Middle frontal gyrus (tissue), 1 donor: ENCODE measurements at regions not wholly inside any gene's neighbourhood (a gene's known extent, or its start where the extent isn't known, plus 50 kb on each side); places are given as distances from the start of the nearest gene placed in this dataset.

Experiments
- DNase-seq: peaks from one replicate; pipeline ENCODE4 v3.0.0-alpha.2; 2015; ENCODE audit warnings: low spot score; ENCODE audit errors: extremely low spot score

DNA sequence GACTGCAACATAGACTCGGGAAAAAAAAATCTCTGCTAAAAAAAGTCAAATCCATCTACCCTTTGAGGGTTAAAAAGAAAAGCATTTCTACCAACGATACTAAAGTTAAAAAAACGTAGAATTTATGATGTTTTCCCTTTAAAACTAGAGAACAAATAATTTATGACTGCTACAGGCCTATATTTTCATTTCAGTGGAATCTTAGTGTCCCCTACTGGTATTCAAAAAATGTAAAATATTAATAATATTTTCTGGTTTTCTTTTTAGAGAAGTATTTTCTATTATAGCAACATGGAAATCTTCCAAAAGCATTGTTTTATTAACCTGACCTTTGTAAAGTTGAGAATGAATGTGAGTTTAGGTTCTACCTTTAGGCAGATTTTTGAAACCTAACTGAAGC lies 1582.2 kb downstream of the MRPL39 start:
- no peak for DNase-seq

GRCh38 chr21:24023936-24024335 lies 1583.3 kb downstream of the MRPL39 start:
- DNase-seq: no peak

GRCh38 chr21:24023402-24023801 lies 1583.9 kb downstream of the MRPL39 start:
- DNase-seq: no peak

GRCh38 chr21:24014381-24014780 lies 1592.9 kb downstream of the MRPL39 start:
- no peak for DNase-seq

- no peak for DNase-seq
These were observed 1596.2 kb downstream of the MRPL39 start for GRCh38 chr21:24011087-24011486.

DNA sequence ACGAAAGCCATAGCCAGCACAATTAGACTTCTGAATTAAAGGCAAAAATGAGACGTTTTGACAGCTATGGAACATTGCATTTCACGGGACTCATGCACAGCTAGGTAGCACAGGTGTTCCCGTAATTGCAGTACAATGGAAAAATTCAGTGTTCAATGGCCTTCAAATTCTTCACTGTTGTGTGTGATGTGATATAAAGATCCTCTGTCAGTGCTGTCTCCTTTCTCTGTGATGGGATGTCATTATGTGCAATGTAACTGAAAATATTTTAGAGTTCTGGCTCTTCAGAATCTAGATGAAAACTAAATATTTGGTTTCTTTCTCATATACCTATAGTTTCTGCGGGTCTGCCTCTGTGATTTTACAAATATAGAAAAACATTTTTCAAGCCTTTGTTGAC lies 1599.7 kb downstream of the MRPL39 start:
- no peak for DNase-seq

- no peak for DNase-seq
These were observed 1620.3 kb downstream of the MRPL39 start for GRCh38 chr21:23986987-23987386.

DNA sequence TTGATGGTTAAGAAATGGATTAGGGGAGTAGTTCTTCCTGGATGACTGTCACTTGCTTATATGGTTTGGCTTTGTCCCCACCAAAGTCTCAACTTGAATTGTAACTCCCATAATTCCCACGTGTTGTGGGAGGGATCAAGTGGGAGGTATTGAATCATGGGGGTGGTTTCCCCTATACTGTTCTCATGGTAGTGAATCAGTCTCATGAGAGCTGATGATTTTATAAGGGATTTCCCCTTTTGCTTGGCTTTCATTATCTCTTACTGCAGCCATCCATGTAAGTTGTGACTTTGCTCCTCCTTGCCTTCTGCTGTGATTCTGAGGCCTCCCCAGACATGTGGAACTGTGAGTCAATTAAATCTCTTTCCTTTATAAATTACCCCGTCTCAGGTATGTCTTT lies 1621.1 kb downstream of the MRPL39 start:
- DNase-seq: no peak

GRCh38 chr21:23982546-23982945 lies 1624.7 kb downstream of the MRPL39 start:
- DNase-seq: no peak

DNA sequence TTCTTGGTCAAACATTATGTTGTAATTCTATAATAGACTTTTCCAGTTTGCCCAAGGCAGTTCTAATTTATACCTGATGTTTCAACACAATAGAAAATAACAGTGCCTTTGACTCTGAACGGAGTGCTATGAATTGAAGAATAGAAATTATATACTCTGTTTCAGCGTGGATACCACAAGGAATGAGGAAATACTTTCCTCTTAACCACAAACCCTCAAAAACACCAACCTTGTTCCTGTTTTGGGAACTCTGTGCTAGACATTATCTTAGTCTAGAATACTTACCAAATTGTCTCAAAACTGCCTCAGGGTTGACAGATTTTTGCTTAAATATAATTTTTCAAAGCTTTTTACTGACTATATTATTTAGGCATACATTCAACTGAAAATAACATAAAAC lies 1629.3 kb downstream of the MRPL39 start:
- DNase-seq: no peak

- no peak for DNase-seq
These were observed 1638.3 kb downstream of the MRPL39 start for GRCh38 chr21:23968722-23969647.

GRCh38 chr21:23968008-23968407 lies 1639.3 kb downstream of the MRPL39 start:
- DNase-seq: no peak

DNA sequence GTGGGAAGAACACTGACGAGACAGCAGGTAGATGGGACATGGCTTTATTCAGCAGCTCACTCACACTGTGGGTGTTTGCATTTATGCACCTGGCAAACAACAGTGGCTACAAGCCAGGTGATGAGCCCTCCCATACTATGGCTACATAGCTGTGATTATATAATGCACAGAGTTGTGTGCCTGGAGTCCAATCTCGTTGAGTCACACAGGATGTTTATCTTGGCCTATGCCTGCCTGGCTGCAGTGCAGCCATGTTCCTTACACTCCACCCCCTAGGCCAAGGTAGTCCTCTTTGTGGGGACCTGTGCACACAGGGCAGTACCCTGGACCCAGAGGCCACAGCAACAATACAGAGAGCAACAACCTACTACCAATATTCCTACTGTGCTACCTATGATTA lies 1643.8 kb downstream of the MRPL39 start:
- DNase-seq: no peak

- DNase-seq: no peak
These were observed 1646.5 kb downstream of the MRPL39 start for GRCh38 chr21:23960769-23961168.

- DNase-seq: no peak
These were observed 1652.0 kb downstream of the MRPL39 start for GRCh38 chr21:23955135-23955843.

DNA sequence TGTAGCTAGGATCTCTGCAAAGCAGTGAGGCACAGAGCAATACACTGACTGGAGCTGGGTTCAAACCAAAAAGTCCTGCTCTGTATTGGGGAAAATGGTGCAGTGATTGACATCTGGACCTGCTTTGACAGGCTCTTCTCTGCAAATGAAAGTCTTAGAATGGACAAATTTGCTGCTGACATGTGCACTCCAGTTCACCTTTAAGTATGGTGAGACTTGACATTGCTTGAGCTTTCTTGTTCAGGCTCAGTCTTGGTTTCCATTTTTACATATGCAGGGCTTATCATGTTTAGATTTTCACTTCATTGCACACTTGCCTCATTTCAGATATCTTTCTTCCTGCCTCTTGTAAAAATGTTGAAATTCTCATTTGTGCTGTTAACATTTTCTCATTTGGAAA lies 1655.0 kb downstream of the MRPL39 start:
- DNase-seq: no peak

DNA sequence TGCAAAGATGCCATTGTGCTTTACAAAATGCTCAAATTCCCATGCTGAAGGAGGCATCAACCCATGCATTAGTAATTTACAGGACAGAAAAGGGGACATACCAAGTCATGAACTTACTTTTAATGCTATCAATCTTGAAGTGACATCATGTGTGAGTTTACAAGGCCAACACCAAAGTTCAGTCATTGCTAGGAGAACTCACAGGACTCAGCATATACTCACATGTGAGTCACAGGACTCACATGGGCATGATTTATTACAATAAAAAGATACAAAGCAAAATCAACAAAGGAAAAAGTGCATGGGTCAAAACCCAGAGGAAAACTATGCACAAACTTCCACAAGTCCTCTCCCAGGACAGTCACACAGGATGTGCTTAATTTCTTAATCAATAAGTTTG lies 1656.0 kb downstream of the MRPL39 start:
- no peak for DNase-seq

DNA sequence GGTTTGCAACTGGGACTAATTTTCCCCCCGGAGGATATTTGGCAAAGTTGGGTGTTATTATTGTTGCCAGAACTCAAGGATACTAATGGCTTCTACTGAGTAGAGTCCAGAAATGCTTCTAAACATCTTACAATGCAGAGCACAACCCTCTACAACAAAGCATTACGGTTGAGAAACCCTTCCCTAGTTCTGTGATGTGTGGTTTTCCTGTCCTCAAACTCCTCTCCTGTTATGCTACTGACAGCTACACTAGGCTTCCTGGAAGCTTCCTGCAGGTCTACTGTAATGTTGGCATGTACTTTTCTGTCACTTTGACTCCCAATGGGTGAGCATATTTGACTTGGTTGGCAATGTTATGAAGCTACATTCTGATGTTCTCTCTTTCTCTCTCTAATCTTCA lies 1656.9 kb downstream of the MRPL39 start:
- DNase-seq: no peak

DNA sequence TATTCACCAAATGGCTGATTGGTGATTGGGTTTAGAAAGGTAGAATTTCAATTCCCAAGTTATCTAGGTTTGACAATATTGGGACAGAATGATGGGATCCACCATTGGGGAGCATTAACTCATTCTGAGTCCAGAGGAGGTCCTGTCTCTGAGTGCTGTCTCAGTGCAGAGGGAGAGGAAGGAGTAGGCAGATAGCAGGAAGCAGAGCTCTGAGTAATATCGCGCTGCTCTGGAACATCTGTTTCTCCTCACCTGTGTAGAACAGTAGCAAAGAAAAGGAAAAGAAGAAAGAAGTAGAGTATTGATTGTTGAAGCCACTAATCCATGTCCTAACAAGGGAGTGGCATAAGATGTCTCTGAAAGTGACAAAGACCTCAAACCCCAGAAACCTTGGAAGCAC lies 1657.8 kb downstream of the MRPL39 start:
- no peak for DNase-seq

GRCh38 chr21:23939369-23940065 lies 1667.8 kb downstream of the MRPL39 start:
- no peak for DNase-seq

DNA sequence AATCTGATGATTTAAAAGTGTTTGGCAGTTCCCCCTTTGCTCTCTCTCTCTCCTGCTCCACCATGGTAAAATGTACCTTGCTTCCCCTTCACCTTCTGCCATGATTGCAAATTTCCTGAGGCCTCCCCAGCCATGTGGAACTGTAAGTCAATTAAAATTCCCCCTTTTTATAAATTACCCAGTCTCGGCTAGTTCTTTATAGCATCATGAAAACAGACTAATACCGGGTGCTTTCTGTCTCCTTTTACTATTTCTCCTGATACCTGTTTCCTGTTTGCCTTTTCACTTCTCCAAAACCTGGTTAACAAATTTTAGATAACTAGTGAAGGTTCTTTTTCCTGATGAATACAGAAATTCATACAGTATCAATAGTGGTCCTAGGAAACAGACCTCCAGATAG lies 1670.3 kb downstream of the MRPL39 start:
- DNase-seq: no peak

GRCh38 chr21:23936224-23936623 lies 1671.1 kb downstream of the MRPL39 start:
- DNase-seq: no peak
